AG10803 (cell line): ENCODE measurements at regions not wholly inside any gene's neighbourhood (a gene's known extent, or its start where the extent isn't known, plus 50 kb on each side); places are given as distances from the start of the nearest gene placed in this dataset.

ENCODE experiments used
- DNase-seq: peaks from one replicate; pipeline ENCODE4 v3.0.0; 2010; ENCODE audit warnings: low read depth
- H3K4me3 ChIP-seq: 2 replicates; pipeline ENCODE4 v1.5.1; 2011; ENCODE audit warnings: mild to moderate bottlenecking, low read length, control low read depth
- CTCF ChIP-seq: conservative IDR thresholded peaks from 2 replicates; pipeline ENCODE4 v1.5.1; 2011; ENCODE audit warnings: mild to moderate bottlenecking, low read length, control low read depth, inconsistent platforms

GRCh38 chr18:45173799-45174519 is 441.3 kb upstream of the SLC14A2 start:
- no peak overlapping the region for H3K4me3 ChIP-seq
- DNase-seq = no peak
- no peak for TF ChIP-seq CTCF

- DNase-seq = no peak
- no peak overlapping the region for H3K4me3 ChIP-seq
- no peak for TF ChIP-seq CTCF
Observed at GRCh38 chr18:45174629-45175136, 440.6 kb upstream of the SLC14A2 start.

GRCh38 chr18:45175511-45175910 is 439.8 kb upstream of the SLC14A2 start:
- TF ChIP-seq CTCF = no peak
- H3K4me3 ChIP-seq = no peak overlapping the region
- DNase-seq = no peak

- no peak for TF ChIP-seq CTCF
- H3K4me3 ChIP-seq = no peak overlapping the region
- DNase-seq = no peak
Observed at GRCh38 chr18:45186832-45187231, 428.4 kb upstream of the SLC14A2 start.

- no peak overlapping the region for H3K4me3 ChIP-seq
- TF ChIP-seq CTCF = no peak
- no peak for DNase-seq
Observed at GRCh38 chr18:45191795-45192194, 423.5 kb upstream of the SLC14A2 start.

- no peak overlapping the region for H3K4me3 ChIP-seq
- peak; percentile 50 for DNase-seq
- TF ChIP-seq CTCF = no peak
Observed at GRCh38 chr18:45197526-45197970, 417.7 kb upstream of the SLC14A2 start.

- no peak for TF ChIP-seq CTCF
- no peak overlapping the region for H3K4me3 ChIP-seq
- DNase-seq = peak; percentile 12
Observed at GRCh38 chr18:45198526-45198925, 416.8 kb upstream of the SLC14A2 start.
